Stimulated activated effector memory CD8-positive, alpha-beta T cell treated with anti-CD3 and anti-CD28 coated beads, Interleukin-12 subunit alpha, Interleukin-12 subunit beta, amount 100 ng/mL, for 72 hours (primary cell): ENCODE measurements at regions not wholly inside any gene's neighbourhood (a gene's known extent, or its start where the extent isn't known, plus 50 kb on each side); places are given as distances from the start of the nearest gene placed in this dataset.

Source experiments
- ATAC-seq: fragments of 150-1000 bp; cut with Tn5 transposase; 2 replicates; pipeline ENCODE4 v1.10.0; 2021
- DNase-seq, 2 donors: peaks; one replicate each; pipeline ENCODE4 v3.0.0; 2021 to 2022; ENCODE audit warnings: low spot score in 2 of 2
- H3K27ac Mint-ChIP-seq: one replicate; pipeline ENCODE4 v1.8.0; 2022; ENCODE audit warnings: mild to moderate bottlenecking, mixed read lengths
- H3K36me3 Mint-ChIP-seq: one replicate; pipeline ENCODE4 v1.8.0; 2022; ENCODE audit warnings: mild to moderate bottlenecking, mixed read lengths
- H3K4me1 Mint-ChIP-seq: one replicate; pipeline ENCODE4 v1.8.0; 2022; ENCODE audit warnings: mixed read lengths
- H3K4me3 Mint-ChIP-seq: one replicate; pipeline ENCODE4 v1.8.0; 2022; ENCODE audit warnings: mild to moderate bottlenecking, mixed read lengths
- H3K9me3 Mint-ChIP-seq: one replicate; pipeline ENCODE4 v1.8.0; 2022; ENCODE audit warnings: mixed read lengths

GRCh38 chr12:46452061-46452615 is 79.6 kb upstream of the SLC38A2 start:
- DNase-seq (no peak), ATAC-seq (no peak)
- Mint-ChIP-seq H3K9me3 (no peaks in the 10 kb centered on the region), H3K4me1 (peaks cover 28% of the 10 kb centered on the region), H3K36me3 (no peaks in the 10 kb centered on the region), H3K4me3 (no peak overlapping the region), H3K27ac (no peak overlapping the region)

GRCh38 chr12:46451276-46452021 is 78.9 kb upstream of the SLC38A2 start:
- peak; percentile 76 for ATAC-seq
- H3K36me3 Mint-ChIP-seq: no peaks in the 10 kb centered on the region
- peak overlapping the region; percentile 67 for H3K27ac Mint-ChIP-seq
- no peak overlapping the region for H3K4me3 Mint-ChIP-seq
- H3K4me1 Mint-ChIP-seq: peaks cover 24% of the 10 kb centered on the region
- no peak for DNase-seq
- no peaks in the 10 kb centered on the region for H3K9me3 Mint-ChIP-seq

GRCh38 chr12:46450279-46450748 is 77.7 kb upstream of the SLC38A2 start:
- DNase-seq: no peak
- Mint-ChIP-seq H3K36me3 (no peaks in the 10 kb centered on the region), H3K4me1 (peaks cover 19% of the 10 kb centered on the region), H3K9me3 (no peaks in the 10 kb centered on the region), H3K4me3 (no peak overlapping the region), H3K27ac (no peak overlapping the region)
- ATAC-seq: no peak

- no peak for ATAC-seq
- Mint-ChIP-seq H3K4me3 (no peak overlapping the region), H3K9me3 (no peaks in the 10 kb centered on the region)
These were observed 77.3 kb upstream of the SLC38A2 start for GRCh38 chr12:46449856-46450255.

GRCh38 chr12:46449316-46449715 is 76.7 kb upstream of the SLC38A2 start:
- Mint-ChIP-seq H3K27ac (no peak overlapping the region), H3K4me3 (no peak overlapping the region), H3K36me3 (no peaks in the 10 kb centered on the region), H3K4me1 (peaks cover 12% of the 10 kb centered on the region), H3K9me3 (no peaks in the 10 kb centered on the region)
- no peak for DNase-seq
- ATAC-seq: no peak

More at GRCh38 chr12:46449856-46450255, 77.3 kb upstream of the SLC38A2 start:
- no peak for DNase-seq
- Mint-ChIP-seq H3K36me3 (no peaks in the 10 kb centered on the region), H3K4me1 (peaks cover 14% of the 10 kb centered on the region), H3K27ac (no peak overlapping the region)

GRCh38 chr12:46446645-46447044 is 74.1 kb upstream of the SLC38A2 start:
- Mint-ChIP-seq H3K36me3 (no peaks in the 10 kb centered on the region), H3K4me3 (no peak overlapping the region), H3K9me3 (no peaks in the 10 kb centered on the region), H3K4me1 (peaks cover 11% of the 10 kb centered on the region), H3K27ac (no peak overlapping the region)
- ATAC-seq: no peak
- DNase-seq: no peak

- peak overlapping the region; percentile 37 for H3K27ac Mint-ChIP-seq
- no peak for ATAC-seq
- H3K9me3 Mint-ChIP-seq: no peaks in the 10 kb centered on the region
- H3K36me3 Mint-ChIP-seq: no peaks in the 10 kb centered on the region
- no peak for DNase-seq
- peaks cover 5% of the 10 kb centered on the region for H3K4me1 Mint-ChIP-seq
- no peak overlapping the region for H3K4me3 Mint-ChIP-seq
These were observed 73.1 kb upstream of the SLC38A2 start for GRCh38 chr12:46445551-46446235.

- H3K9me3 Mint-ChIP-seq: no peaks in the 10 kb centered on the region
- no peak for DNase-seq
- no peak overlapping the region for H3K27ac Mint-ChIP-seq
These were observed 72.5 kb upstream of the SLC38A2 start for GRCh38 chr12:46445093-46445492.

GRCh38 chr12:46443594-46444263 is 71.2 kb upstream of the SLC38A2 start:
- DNase-seq: no peak
- Mint-ChIP-seq H3K27ac (no peak overlapping the region), H3K9me3 (no peaks in the 10 kb centered on the region), H3K4me3 (no peak overlapping the region), H3K4me1 (peaks cover 5% of the 10 kb centered on the region), H3K36me3 (no peaks in the 10 kb centered on the region)
- ATAC-seq: no peak

More at GRCh38 chr12:46445093-46445492, 72.5 kb upstream of the SLC38A2 start:
- peaks cover 5% of the 10 kb centered on the region for H3K4me1 Mint-ChIP-seq
- no peak for ATAC-seq
- H3K4me3 Mint-ChIP-seq: no peak overlapping the region
- no peaks in the 10 kb centered on the region for H3K36me3 Mint-ChIP-seq

- ATAC-seq (no peak), DNase-seq (no peak)
- Mint-ChIP-seq H3K4me3 (no peak overlapping the region), H3K4me1 (peaks cover 5% of the 10 kb centered on the region), H3K27ac (no peak overlapping the region), H3K9me3 (no peaks in the 10 kb centered on the region), H3K36me3 (no peaks in the 10 kb centered on the region)
These were observed 70.2 kb upstream of the SLC38A2 start for GRCh38 chr12:46442738-46443137.

- no peak overlapping the region for H3K4me3 Mint-ChIP-seq
- H3K36me3 Mint-ChIP-seq: no peaks in the 10 kb centered on the region
- peaks cover 5% of the 10 kb centered on the region for H3K4me1 Mint-ChIP-seq
- H3K9me3 Mint-ChIP-seq: no peaks in the 10 kb centered on the region
- DNase-seq (no peak), ATAC-seq (no peak)
- no peak overlapping the region for H3K27ac Mint-ChIP-seq
These were observed 69.7 kb upstream of the SLC38A2 start for GRCh38 chr12:46442239-46442638.

GRCh38 chr12:46439793-46440511 is 67.4 kb upstream of the SLC38A2 start:
- Mint-ChIP-seq H3K4me3 (no peak overlapping the region), H3K9me3 (no peaks in the 10 kb centered on the region), H3K36me3 (no peaks in the 10 kb centered on the region), H3K4me1 (no peaks in the 10 kb centered on the region), H3K27ac (no peak overlapping the region)
- DNase-seq (no peak), ATAC-seq (no peak)

GRCh38 chr12:46438719-46439319 is 66.2 kb upstream of the SLC38A2 start:
- no peak for DNase-seq
- Mint-ChIP-seq H3K36me3 (no peaks in the 10 kb centered on the region), H3K4me1 (no peaks in the 10 kb centered on the region), H3K27ac (no peak overlapping the region), H3K9me3 (no peaks in the 10 kb centered on the region), H3K4me3 (no peak overlapping the region)
- ATAC-seq: no peak

GRCh38 chr12:46438256-46438655 is 65.7 kb upstream of the SLC38A2 start:
- no peak overlapping the region for H3K27ac Mint-ChIP-seq
- DNase-seq (no peak), ATAC-seq (no peak)
- no peaks in the 10 kb centered on the region for H3K36me3 Mint-ChIP-seq
- no peak overlapping the region for H3K4me3 Mint-ChIP-seq
- H3K9me3 Mint-ChIP-seq: no peaks in the 10 kb centered on the region
- no peaks in the 10 kb centered on the region for H3K4me1 Mint-ChIP-seq
